ENCODE measurements at regions not wholly inside any gene's neighbourhood (a gene's known extent, or its start where the extent isn't known, plus 50 kb on each side); places are given as distances from the start of the nearest gene placed in this dataset.
A peak's percentile ranks its signal among the peaks of the same experiment; 100 is the strongest.
"Not testable (repeated sequence)": the region's sequence is repeated elsewhere in the genome, so short reads cannot be mapped to it uniquely, and the experiment has no call there.

- DNase-seq (ENCODE audit: low spot score) = no peak
Measured at GRCh38 chr6:44737829-44738528, 350.5 kb downstream of the CDC5L start.

GRCh38 chr6:44738601-44739146, 351.2 kb downstream of the CDC5L start:
- DNase-seq (ENCODE audit: low spot score) = peak; percentile 36

- DNase-seq (ENCODE audit: low spot score) = no peak
Measured at GRCh38 chr6:44739181-44739580, 351.7 kb downstream of the CDC5L start.

GRCh38 chr6:44740566-44741120, 353.1 kb downstream of the CDC5L start:
- DNase-seq (ENCODE audit: low spot score) = no peak

GRCh38 chr6:44742201-44742600, 354.7 kb downstream of the CDC5L start:
- no peak for DNase-seq (ENCODE audit: low spot score)

GRCh38 chr6:44742828-44743372, 355.4 kb downstream of the CDC5L start:
- DNase-seq (ENCODE audit: low spot score) = no peak

GRCh38 chr6:44760116-44760515, 372.6 kb downstream of the CDC5L start:
- not testable (repeated sequence) for DNase-seq (ENCODE audit: low spot score)

- no peak for DNase-seq (ENCODE audit: low spot score)
Measured at GRCh38 chr6:44761046-44761445, 373.5 kb downstream of the CDC5L start.

- no peak for DNase-seq (ENCODE audit: low spot score)
Measured at GRCh38 chr6:44762496-44762895, 375.0 kb downstream of the CDC5L start.

- no peak for DNase-seq (ENCODE audit: low spot score)
Measured at GRCh38 chr6:44771647-44772415, 384.3 kb downstream of the CDC5L start.

- no peak for DNase-seq (ENCODE audit: low spot score)
Measured at GRCh38 chr6:44772838-44773237, 385.3 kb downstream of the CDC5L start.

- DNase-seq (ENCODE audit: low spot score) = no peak
Measured at GRCh38 chr6:44775121-44775520, 387.6 kb downstream of the CDC5L start.

GRCh38 chr6:44776344-44776743, 388.8 kb downstream of the CDC5L start:
- no peak for DNase-seq (ENCODE audit: low spot score)

GRCh38 chr6:44778513-44778912, 391.0 kb downstream of the CDC5L start:
- DNase-seq (ENCODE audit: low spot score) = no peak

Measured in umbilical cord (tissue), 1 donor.